ENCODE measurements at regions not wholly inside any gene's neighbourhood (a gene's known extent, or its start where the extent isn't known, plus 50 kb on each side); places are given as distances from the start of the nearest gene placed in this dataset.

GRCh38 chr11:97962758-97963157 lies 1058.0 kb upstream of the CNTN5 start:
- Histone ChIP-seq H3K9ac (ENCODE audit: low read length) (no peak overlapping the region), H3K4me2 (ENCODE audit: low read depth, low read length, poor library complexity, severe bottlenecking) (no peak overlapping the region), H2AFZ (ENCODE audit: low read depth, low read length, severe bottlenecking) (no peak overlapping the region), H3K79me2 (ENCODE audit: insufficient read depth, low read length) (no peaks in the 10 kb centered on the region), H3K27me3 (ENCODE audit: low read length) (no peaks in the 10 kb centered on the region), H3K36me3 (ENCODE audit: low read length) (no peaks in the 10 kb centered on the region), H3K27ac (ENCODE audit: low read depth, low read length) (no peak overlapping the region), H3K4me3 (ENCODE audit: insufficient read depth, low read length, poor library complexity, severe bottlenecking) (no peak overlapping the region), H4K20me1 (ENCODE audit: low read depth, low read length) (no peaks in the 10 kb centered on the region), H3K9me3 (ENCODE audit: insufficient read depth, low read length) (no peaks in the 10 kb centered on the region), H3K9me2 (replicated peaks; ENCODE audit: insufficient read depth, low read length) (no peaks in the 10 kb centered on the region), H3F3A (ENCODE audit: insufficient read depth) (no peaks in the 10 kb centered on the region)
- TF ChIP-seq CTCF (IDR thresholded peaks at IDR 0.05; ENCODE audit: insufficient read depth, low read length, poor library complexity, severe bottlenecking) = no peak
- no peak for TF ChIP-seq EZH2phosphoT487 (conservative IDR thresholded peaks at IDR 0.05; ENCODE audit: low read length)

- H3K4me3 ChIP-seq (ENCODE audit: insufficient read depth, low read length, poor library complexity, severe bottlenecking) = no peak overlapping the region
- H3K36me3 ChIP-seq (ENCODE audit: low read length) = no peaks in the 10 kb centered on the region
- H3K9me3 ChIP-seq (ENCODE audit: insufficient read depth, low read length) = no peaks in the 10 kb centered on the region
- TF ChIP-seq CTCF (IDR thresholded peaks at IDR 0.05; ENCODE audit: insufficient read depth, low read length, poor library complexity, severe bottlenecking) = no peak
- TF ChIP-seq EZH2phosphoT487 (conservative IDR thresholded peaks at IDR 0.05; ENCODE audit: low read length) = no peak
- H3K27ac ChIP-seq (ENCODE audit: low read depth, low read length) = no peak overlapping the region
- H3K27me3 ChIP-seq (ENCODE audit: low read length) = no peaks in the 10 kb centered on the region
- no peak overlapping the region for H3K9ac ChIP-seq (ENCODE audit: low read length)
- no peaks in the 10 kb centered on the region for H3F3A ChIP-seq (ENCODE audit: insufficient read depth)
- H3K9me2 ChIP-seq (replicated peaks; ENCODE audit: insufficient read depth, low read length) = no peaks in the 10 kb centered on the region
- no peak overlapping the region for H3K4me2 ChIP-seq (ENCODE audit: low read depth, low read length, poor library complexity, severe bottlenecking)
- H4K20me1 ChIP-seq (ENCODE audit: low read depth, low read length) = no peaks in the 10 kb centered on the region
- H2AFZ ChIP-seq (ENCODE audit: low read depth, low read length, severe bottlenecking) = no peak overlapping the region
- no peaks in the 10 kb centered on the region for H3K79me2 ChIP-seq (ENCODE audit: insufficient read depth, low read length)
Observed at GRCh38 chr11:97963528-97964331, 1057.0 kb upstream of the CNTN5 start.

GRCh38 chr11:97964332-97965004 lies 1056.3 kb upstream of the CNTN5 start:
- H3K9ac ChIP-seq (ENCODE audit: low read length) = no peak overlapping the region
- no peaks in the 10 kb centered on the region for H3K27me3 ChIP-seq (ENCODE audit: low read length)
- H3K27ac ChIP-seq (ENCODE audit: low read depth, low read length) = no peak overlapping the region
- no peak overlapping the region for H3K4me3 ChIP-seq (ENCODE audit: insufficient read depth, low read length, poor library complexity, severe bottlenecking)
- no peak for TF ChIP-seq EZH2phosphoT487 (conservative IDR thresholded peaks at IDR 0.05; ENCODE audit: low read length)
- TF ChIP-seq CTCF (IDR thresholded peaks at IDR 0.05; ENCODE audit: insufficient read depth, low read length, poor library complexity, severe bottlenecking) = no peak
- H3K79me2 ChIP-seq (ENCODE audit: insufficient read depth, low read length) = no peaks in the 10 kb centered on the region
- H3K36me3 ChIP-seq (ENCODE audit: low read length) = no peaks in the 10 kb centered on the region
- no peaks in the 10 kb centered on the region for H3K9me2 ChIP-seq (replicated peaks; ENCODE audit: insufficient read depth, low read length)
- no peaks in the 10 kb centered on the region for H3F3A ChIP-seq (ENCODE audit: insufficient read depth)
- no peaks in the 10 kb centered on the region for H3K9me3 ChIP-seq (ENCODE audit: insufficient read depth, low read length)
- H3K4me2 ChIP-seq (ENCODE audit: low read depth, low read length, poor library complexity, severe bottlenecking) = no peak overlapping the region
- H2AFZ ChIP-seq (ENCODE audit: low read depth, low read length, severe bottlenecking) = no peak overlapping the region
- no peaks in the 10 kb centered on the region for H4K20me1 ChIP-seq (ENCODE audit: low read depth, low read length)
